HG03066 (cell line): ENCODE measurements at regions not wholly inside any gene's neighbourhood (a gene's known extent, or its start where the extent isn't known, plus 50 kb on each side); places are given as distances from the start of the nearest gene placed in this dataset.

Experiments used
- ATAC-seq: cut with Tn5 transposase; IDR thresholded peaks from one replicate; pipeline ENCODE4 v1.9.1; 2021; ENCODE audit warnings: low read depth; ENCODE audit not compliant: unreplicated experiment

DNA sequence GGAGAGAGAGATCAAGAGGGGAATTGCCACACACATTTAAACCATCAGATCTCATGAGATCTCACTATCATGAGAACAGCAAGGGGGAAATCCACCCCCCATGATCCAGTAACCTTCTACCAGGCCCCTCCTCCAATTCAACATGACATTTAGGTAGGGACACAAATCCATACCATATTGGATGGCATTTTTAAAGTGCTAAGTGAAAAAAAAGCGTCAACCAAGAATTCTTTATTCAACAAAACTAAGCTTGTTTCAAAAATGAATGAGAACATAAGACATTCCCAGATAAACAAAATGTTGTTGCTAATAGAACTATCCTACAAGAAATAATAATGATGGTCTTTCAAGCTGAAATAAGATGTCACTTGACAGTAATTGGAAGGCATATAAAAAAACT is 626.2 kb upstream of the LRRTM1 start:
- no peak for ATAC-seq

- ATAC-seq: no peak
Observed at GRCh38 chr2:80926168-80926567, 621.6 kb upstream of the LRRTM1 start.

DNA sequence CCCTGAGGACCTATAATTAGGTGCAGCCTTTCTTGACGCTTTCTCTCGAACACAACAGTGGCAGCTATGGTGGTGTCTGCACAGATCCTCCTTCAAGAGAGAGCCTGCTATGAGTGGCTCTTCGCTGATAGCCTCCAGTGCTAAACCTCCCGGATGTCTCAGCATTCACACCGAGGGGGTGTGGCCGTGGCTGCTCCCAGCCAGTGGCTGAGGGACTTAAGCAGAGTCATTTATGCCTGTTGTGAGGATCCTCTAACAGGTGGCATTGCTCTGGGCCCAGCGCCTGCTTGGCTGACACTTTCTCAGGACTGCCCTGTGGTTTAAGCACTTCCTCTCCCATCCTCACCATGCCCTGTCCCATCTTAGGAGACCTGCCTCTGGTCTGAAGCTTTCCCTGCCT is 592.0 kb upstream of the LRRTM1 start:
- no peak for ATAC-seq

GRCh38 chr2:80894486-80894885 is 589.9 kb upstream of the LRRTM1 start:
- ATAC-seq: no peak

GRCh38 chr2:80893711-80894110 is 589.2 kb upstream of the LRRTM1 start:
- ATAC-seq: no peak

- ATAC-seq: no peak
Observed at GRCh38 chr2:80889009-80889408, 584.5 kb upstream of the LRRTM1 start.

GRCh38 chr2:80887841-80888378 is 583.4 kb upstream of the LRRTM1 start:
- ATAC-seq: no peak

- no peak for ATAC-seq
Observed at GRCh38 chr2:80874374-80874773, 569.8 kb upstream of the LRRTM1 start.

- no peak for ATAC-seq
Observed at GRCh38 chr2:80869858-80870438, 565.4 kb upstream of the LRRTM1 start.

GRCh38 chr2:80863147-80863714 is 558.7 kb upstream of the LRRTM1 start:
- ATAC-seq: no peak

DNA sequence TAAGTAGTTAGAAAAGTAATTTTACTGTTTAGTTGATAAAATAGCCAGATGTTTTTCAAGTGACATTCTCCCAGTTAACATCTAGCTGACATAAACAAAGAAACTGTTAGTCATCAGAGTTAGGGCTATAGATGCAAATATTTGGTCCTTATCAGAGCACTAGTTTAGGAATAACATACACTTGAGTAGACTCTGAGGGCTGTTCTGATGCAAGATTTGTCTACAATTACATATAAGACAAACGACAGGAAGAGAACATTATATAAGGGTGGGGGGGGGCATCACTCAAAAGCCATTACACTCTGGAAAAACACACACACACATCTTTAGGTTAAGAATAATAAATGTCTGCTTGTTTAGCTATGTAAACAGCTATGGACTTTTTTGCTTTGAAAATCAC is 554.4 kb upstream of the LRRTM1 start:
- no peak for ATAC-seq

GRCh38 chr2:80856227-80856626 is 551.7 kb upstream of the LRRTM1 start:
- no peak for ATAC-seq

GRCh38 chr2:80854831-80855230 is 550.3 kb upstream of the LRRTM1 start:
- no peak for ATAC-seq

DNA sequence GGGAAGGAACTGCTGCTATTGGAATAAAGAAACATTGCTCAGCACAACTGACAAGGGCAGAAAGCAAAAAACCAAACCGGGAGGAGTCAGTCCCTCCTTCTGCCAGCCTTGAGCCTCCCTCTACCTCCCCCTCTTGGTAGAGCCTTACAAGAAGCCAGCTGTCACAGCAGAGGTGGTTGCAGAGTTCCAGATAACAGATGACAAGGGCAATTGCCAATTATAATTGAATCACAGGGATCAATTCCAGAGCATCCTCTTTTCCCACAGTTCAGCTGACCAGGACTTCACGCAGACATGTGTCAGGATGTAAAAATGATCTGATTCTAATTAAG is 548.2 kb upstream of the LRRTM1 start:
- ATAC-seq: no peak

GRCh38 chr2:80852079-80852807 is 547.7 kb upstream of the LRRTM1 start:
- ATAC-seq: no peak

- no peak for ATAC-seq
Observed at GRCh38 chr2:80830891-80831290, 526.3 kb upstream of the LRRTM1 start.

DNA sequence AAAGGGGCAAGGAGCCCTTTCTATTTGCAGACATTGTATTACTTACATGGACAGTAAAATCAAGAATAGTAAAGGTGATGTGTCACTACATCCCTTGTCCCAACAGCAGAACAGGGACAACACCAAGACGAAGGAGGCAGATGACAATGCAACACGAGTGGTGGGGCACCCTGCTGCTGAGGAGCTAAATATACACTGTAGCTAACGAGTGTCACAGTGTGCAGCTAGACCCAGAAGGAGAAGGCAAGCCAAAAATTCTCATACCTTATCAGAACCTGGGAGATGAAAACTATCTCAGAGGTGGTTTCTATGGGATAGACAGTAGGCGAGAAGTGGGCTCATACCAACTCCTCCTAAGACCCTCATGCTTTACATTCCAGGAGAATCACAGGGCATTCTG is 518.4 kb upstream of the LRRTM1 start:
- no peak for ATAC-seq

DNA sequence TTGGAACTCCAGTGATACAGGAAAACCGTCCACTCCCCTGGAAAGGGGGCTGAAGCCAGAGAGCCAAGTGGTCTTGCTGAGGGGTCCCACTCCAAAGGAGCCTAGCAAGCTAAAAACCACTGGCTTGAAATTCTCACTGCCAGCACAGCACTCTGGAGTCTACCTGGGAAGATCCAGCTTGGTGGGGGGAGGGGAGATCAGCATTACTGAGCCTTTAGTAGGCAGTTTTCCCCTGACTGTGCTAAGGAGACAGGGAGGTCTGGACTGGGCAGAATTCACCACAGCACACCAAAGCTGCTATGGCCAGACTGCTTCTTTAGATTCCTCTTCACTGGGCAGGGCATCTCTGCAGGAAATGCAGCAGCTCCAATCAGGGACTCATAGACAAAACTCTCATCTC is 510.7 kb upstream of the LRRTM1 start:
- ATAC-seq: no peak

- no peak for ATAC-seq
Observed at GRCh38 chr2:80786584-80786983, 482.0 kb upstream of the LRRTM1 start.

- ATAC-seq: no peak
Observed at GRCh38 chr2:80778704-80779103, 474.2 kb upstream of the LRRTM1 start.

DNA sequence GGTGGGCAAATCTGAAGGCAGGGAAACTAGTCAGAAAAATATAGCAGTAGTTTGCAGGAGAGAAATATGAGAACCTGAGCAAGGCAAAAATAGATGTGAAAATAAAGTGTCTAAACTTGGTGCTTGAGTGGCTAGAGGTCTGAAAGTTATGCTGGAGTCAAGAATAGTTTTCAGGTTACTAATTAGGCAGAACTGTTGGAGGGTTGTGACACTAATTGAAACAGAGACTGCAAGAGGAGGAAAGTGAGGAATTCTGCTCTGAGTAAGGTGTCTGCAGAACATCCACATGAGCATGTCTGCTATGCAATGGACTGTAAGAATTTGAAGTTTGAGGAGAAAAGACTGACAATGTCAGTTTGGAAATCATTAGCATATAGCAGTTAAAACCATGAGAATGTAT is 444.0 kb upstream of the LRRTM1 start:
- no peak for ATAC-seq

GRCh38 chr2:80737047-80737446 is 432.5 kb upstream of the LRRTM1 start:
- ATAC-seq: no peak
